Ovary (tissue), 3 donors: ENCODE measurements at regions not wholly inside any gene's neighbourhood (a gene's known extent, or its start where the extent isn't known, plus 50 kb on each side); places are given as distances from the start of the nearest gene placed in this dataset.

Source experiments
- CTCF ChIP-seq, 3 donors: fragments of 450-650 bp in 2 of 3; fragments of 200-600 bp in 1 of 3; IDR thresholded peaks; one replicate each; pipeline versions ENCODE4 v1.5.1 to v1.8.0; 2016 to 2022; ENCODE audit warnings: antibody characterized with exemption in 3 of 3, mild to moderate bottlenecking in 1 of 3
- EP300 ChIP-seq: sonication (generic); formaldehyde crosslinking; IDR thresholded peaks from one replicate; pipeline ENCODE4 v1.6.1; 2017; ENCODE audit warnings: antibody characterized with exemption
- donor health status: DM: no; HTN: no; CAD: no.

GRCh38 chr6:71510057-71510713 lies 221.6 kb downstream of the OGFRL1 start:
- peak in 1 of 3 donors; percentile 22 for TF ChIP-seq CTCF (IDR thresholded peaks at IDR 0.05)
- no peak for TF ChIP-seq EP300
